ENCODE measurements at regions not wholly inside any gene's neighbourhood (a gene's known extent, or its start where the extent isn't known, plus 50 kb on each side); places are given as distances from the start of the nearest gene placed in this dataset.

DNA sequence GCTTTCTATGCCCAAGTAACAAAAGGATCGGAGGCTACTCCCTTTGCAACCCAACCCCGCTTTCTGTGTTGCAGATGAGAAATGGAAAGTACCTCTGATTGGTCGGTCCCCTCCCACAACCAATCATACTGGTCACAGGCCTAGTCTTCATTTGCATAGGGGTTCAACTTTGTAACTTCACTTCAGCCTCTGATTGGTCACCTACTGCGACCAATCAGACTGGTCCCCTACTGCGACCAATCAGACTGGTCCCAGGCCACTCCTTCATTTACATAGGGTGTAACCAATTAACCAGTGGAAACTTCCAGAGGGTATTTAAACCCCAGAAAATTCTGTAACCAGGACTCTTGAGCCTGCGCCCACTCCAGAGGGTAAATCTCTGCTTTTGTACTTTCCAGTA lies 906.4 kb upstream of the TMEM132C start:
- H3K36me3 ChIP-seq (ENCODE audit: insufficient read depth, low read length), result no peaks in the 10 kb centered on the region
- H3K4me1 ChIP-seq (ENCODE audit: insufficient read depth, low read length), result no peaks in the 10 kb centered on the region
- H3K9me3 ChIP-seq (ENCODE audit: low read depth, low read length), result no peaks in the 10 kb centered on the region
- H4K20me1 ChIP-seq (ENCODE audit: insufficient read depth, low read length), result no peaks in the 10 kb centered on the region
- H3K79me2 ChIP-seq (ENCODE audit: insufficient read depth, low read length), result no peaks in the 10 kb centered on the region
- H3K4me3 ChIP-seq (ENCODE audit: insufficient read depth, low read length), result no peak overlapping the region
- DNase-seq (ENCODE audit: insufficient read length, low spot score, missing footprints), result no peak
- H3K27me3 ChIP-seq (ENCODE audit: insufficient read depth, low read length), result no peaks in the 10 kb centered on the region
- TF ChIP-seq, protein P1, sequence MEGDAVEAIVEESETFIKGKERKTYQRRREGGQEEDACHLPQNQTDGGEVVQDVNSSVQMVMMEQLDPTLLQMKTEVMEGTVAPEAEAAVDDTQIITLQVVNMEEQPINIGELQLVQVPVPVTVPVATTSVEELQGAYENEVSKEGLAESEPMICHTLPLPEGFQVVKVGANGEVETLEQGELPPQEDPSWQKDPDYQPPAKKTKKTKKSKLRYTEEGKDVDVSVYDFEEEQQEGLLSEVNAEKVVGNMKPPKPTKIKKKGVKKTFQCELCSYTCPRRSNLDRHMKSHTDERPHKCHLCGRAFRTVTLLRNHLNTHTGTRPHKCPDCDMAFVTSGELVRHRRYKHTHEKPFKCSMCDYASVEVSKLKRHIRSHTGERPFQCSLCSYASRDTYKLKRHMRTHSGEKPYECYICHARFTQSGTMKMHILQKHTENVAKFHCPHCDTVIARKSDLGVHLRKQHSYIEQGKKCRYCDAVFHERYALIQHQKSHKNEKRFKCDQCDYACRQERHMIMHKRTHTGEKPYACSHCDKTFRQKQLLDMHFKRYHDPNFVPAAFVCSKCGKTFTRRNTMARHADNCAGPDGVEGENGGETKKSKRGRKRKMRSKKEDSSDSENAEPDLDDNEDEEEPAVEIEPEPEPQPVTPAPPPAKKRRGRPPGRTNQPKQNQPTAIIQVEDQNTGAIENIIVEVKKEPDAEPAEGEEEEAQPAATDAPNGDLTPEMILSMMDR (IDR thresholded peaks at IDR 0.05; ENCODE audit: extremely low read depth, low read depth, low read length), result no peak
- no peak overlapping the region for H3K27ac ChIP-seq (ENCODE audit: low read depth, low read length)
- no peak overlapping the region for H3K4me2 ChIP-seq (ENCODE audit: insufficient read depth, low read length)
- H2AFZ ChIP-seq (ENCODE audit: low read length), result no peak overlapping the region

DNA sequence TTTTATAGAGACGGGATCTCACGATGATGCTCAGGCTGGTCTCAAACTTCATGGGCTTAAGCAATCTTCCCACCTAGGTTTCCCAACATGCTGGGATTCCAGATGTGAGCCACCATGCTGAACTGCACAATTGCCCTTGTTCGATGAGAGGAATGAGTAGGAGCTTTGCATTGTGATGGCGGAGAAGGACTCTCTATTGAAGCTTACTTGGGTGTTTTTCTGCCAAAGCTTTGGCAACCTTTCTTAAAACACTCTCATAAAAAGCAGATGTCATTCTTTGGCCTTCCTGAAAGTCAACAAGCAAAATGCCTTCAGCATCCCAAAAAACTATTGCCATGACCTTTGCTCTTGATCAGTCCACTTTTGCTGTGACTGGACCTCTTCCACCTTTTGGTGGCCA lies 904.8 kb upstream of the TMEM132C start:
- Histone ChIP-seq H3K4me1 (ENCODE audit: insufficient read depth, low read length) (no peaks in the 10 kb centered on the region), H3K4me3 (ENCODE audit: insufficient read depth, low read length) (no peak overlapping the region), H2AFZ (ENCODE audit: low read length) (no peak overlapping the region), H3K4me2 (ENCODE audit: insufficient read depth, low read length) (no peak overlapping the region), H3K36me3 (ENCODE audit: insufficient read depth, low read length) (no peaks in the 10 kb centered on the region), H3K79me2 (ENCODE audit: insufficient read depth, low read length) (no peaks in the 10 kb centered on the region), H3K27ac (ENCODE audit: low read depth, low read length) (no peak overlapping the region), H3K9me3 (ENCODE audit: low read depth, low read length) (no peaks in the 10 kb centered on the region), H4K20me1 (ENCODE audit: insufficient read depth, low read length) (no peaks in the 10 kb centered on the region), H3K27me3 (ENCODE audit: insufficient read depth, low read length) (no peaks in the 10 kb centered on the region)
- TF ChIP-seq, protein P1 (IDR thresholded peaks at IDR 0.05; ENCODE audit: extremely low read depth, low read depth, low read length), result no peak
- no peak for DNase-seq (ENCODE audit: insufficient read length, low spot score, missing footprints)

DNA sequence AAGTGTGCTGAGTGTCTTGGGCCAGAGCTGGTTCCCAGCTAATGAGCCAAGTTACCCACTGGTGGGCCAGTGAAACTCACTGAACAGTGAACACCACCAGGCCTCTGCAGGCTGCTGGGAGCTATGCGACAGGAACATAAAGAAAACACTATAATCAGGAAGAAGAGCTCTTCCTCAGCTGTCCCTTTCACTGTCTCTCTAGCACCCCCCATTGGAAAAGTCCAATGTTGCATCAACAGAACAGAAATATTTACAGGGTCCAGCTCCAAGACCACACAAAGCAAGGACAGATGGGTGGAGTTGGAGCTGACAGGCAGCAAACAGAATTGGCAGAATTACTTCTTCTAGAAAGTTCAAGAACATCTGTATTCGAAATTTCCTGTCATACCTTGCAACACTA lies 903.6 kb upstream of the TMEM132C start:
- Histone ChIP-seq H3K4me2 (ENCODE audit: insufficient read depth, low read length) (no peak overlapping the region), H3K4me1 (ENCODE audit: insufficient read depth, low read length) (no peaks in the 10 kb centered on the region), H3K27ac (ENCODE audit: low read depth, low read length) (no peak overlapping the region), H3K79me2 (ENCODE audit: insufficient read depth, low read length) (no peaks in the 10 kb centered on the region), H3K27me3 (ENCODE audit: insufficient read depth, low read length) (no peaks in the 10 kb centered on the region), H3K36me3 (ENCODE audit: insufficient read depth, low read length) (no peaks in the 10 kb centered on the region), H3K4me3 (ENCODE audit: insufficient read depth, low read length) (no peak overlapping the region), H4K20me1 (ENCODE audit: insufficient read depth, low read length) (no peaks in the 10 kb centered on the region), H3K9me3 (ENCODE audit: low read depth, low read length) (no peaks in the 10 kb centered on the region), H2AFZ (ENCODE audit: low read length) (no peak overlapping the region)
- no peak for DNase-seq (ENCODE audit: insufficient read length, low spot score, missing footprints)
- TF ChIP-seq, protein P1 (IDR thresholded peaks at IDR 0.05; ENCODE audit: extremely low read depth, low read depth, low read length), result peak; percentile 62

DNA sequence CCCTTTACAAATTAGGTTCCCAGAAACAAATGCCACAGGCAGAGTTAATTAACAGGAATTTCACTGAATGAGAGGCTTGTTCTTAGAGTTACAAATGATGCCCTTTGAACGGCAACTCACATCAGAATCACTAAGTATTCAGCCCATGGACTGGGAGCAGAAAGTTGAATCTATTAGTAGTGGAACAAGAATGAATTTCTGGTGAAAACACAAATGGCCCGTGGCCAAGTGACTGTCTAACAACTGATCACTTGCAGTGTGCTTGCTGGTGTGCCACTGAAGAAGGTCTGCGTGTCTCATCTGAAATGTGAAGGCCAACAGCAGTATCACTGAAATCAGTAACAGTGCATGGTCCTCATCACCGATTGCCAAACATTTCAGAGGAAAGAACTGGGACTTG lies 893.4 kb upstream of the TMEM132C start:
- TF ChIP-seq, protein P1 (IDR thresholded peaks at IDR 0.05; ENCODE audit: extremely low read depth, low read depth, low read length), result no peak
- Histone ChIP-seq H3K4me2 (ENCODE audit: insufficient read depth, low read length) (no peak overlapping the region), H3K27me3 (ENCODE audit: insufficient read depth, low read length) (no peaks in the 10 kb centered on the region), H3K4me3 (ENCODE audit: insufficient read depth, low read length) (no peak overlapping the region), H4K20me1 (ENCODE audit: insufficient read depth, low read length) (no peaks in the 10 kb centered on the region), H3K36me3 (ENCODE audit: insufficient read depth, low read length) (no peaks in the 10 kb centered on the region), H3K27ac (ENCODE audit: low read depth, low read length) (no peak overlapping the region), H3K9me3 (ENCODE audit: low read depth, low read length) (no peaks in the 10 kb centered on the region), H2AFZ (ENCODE audit: low read length) (no peak overlapping the region), H3K4me1 (ENCODE audit: insufficient read depth, low read length) (no peaks in the 10 kb centered on the region), H3K79me2 (ENCODE audit: insufficient read depth, low read length) (no peaks in the 10 kb centered on the region)
- no peak for DNase-seq (ENCODE audit: insufficient read length, low spot score, missing footprints)
